HCT116 (cell line): ENCODE measurements at regions not wholly inside any gene's neighbourhood (a gene's known extent, or its start where the extent isn't known, plus 50 kb on each side); places are given as distances from the start of the nearest gene placed in this dataset.

Experiments used
- ATAC-seq: fragments of 200-7000 bp; cut with Tn5 transposase; 2 replicates; pipeline ENCODE4 v1.9.1; 2020; ENCODE audit warnings: mild to moderate bottlenecking, moderate library complexity
- BruUV-seq: library from RNA; stranded (reverse); fragments of 400-500 nt; replicated peaks from 2 replicates; lab custom pipeline; 2021; lab: Mats Ljungman, UMichigan
- CTCF ChIA-PET: fragments of 300-600 bp; sonication (Branson Sonifier 250); formaldehyde crosslinking; loops from one replicate; lab custom pipeline; 2021; ENCODE audit warnings: antibody characterized with exemption; lab: Charles Lee
- POLR2A ChIA-PET: fragments of 300-600, 350-600 bp; sonication (Branson Sonifier 250); formaldehyde crosslinking; loops from one replicate; lab custom pipeline; 2021; ENCODE audit warnings: antibody characterized with exemption; lab: Charles Lee
- RAD21 ChIA-PET, 2 experiments: fragments of 300-600 bp; sonication (Branson Sonifier 250); formaldehyde crosslinking; loops; one replicate each; lab custom pipeline; 2023; ENCODE audit warnings: low total read pairs in 2 of 2; ENCODE audit not compliant: uncharacterized antibody in 2 of 2, unreplicated experiment in 2 of 2, low non-redundant PET in 1 of 2; lab: Charles Lee
- DNase-seq: peaks from one replicate; pipeline ENCODE4 v3.0.0-alpha.2; 2010; ENCODE audit warnings: low read depth, low spot score
- H2AFZ ChIP-seq: fragments of 200-600 bp; shearing (Covaris generic), sonication (generic); 2 replicates; pipeline ENCODE4 v1.6.1; 2017; ENCODE audit warnings: low read depth, mixed run types, mixed read lengths, antibody characterized with exemption, low read length; ENCODE audit not compliant: poor library complexity, severe bottlenecking
- H3K27ac ChIP-seq: 2 replicates; pipeline ENCODE4 v1.5.1; 2012; ENCODE audit warnings: low read depth, low read length
- H3K27me3 ChIP-seq: fragments of 200-600 bp; sonication (generic); 2 replicates; pipeline ENCODE4 v1.6.1; 2016; ENCODE audit warnings: mixed run types, low read length, mixed read lengths; ENCODE audit not compliant: insufficient read depth
- H3K36me3 ChIP-seq, 2 experiments: fragments of 200-500 bp in 1 of 2; fragments of 200-600 bp in 1 of 2; sonication (Bioruptor generic) in 1 of 2; sonication (generic) in 1 of 2; 2 replicates each; pipeline versions ENCODE4 v1.5.1 to v1.6.1; 2014 to 2016; ENCODE audit warnings: low read length in 2 of 2, inconsistent platforms in 1 of 2, mixed read lengths in 1 of 2, mixed run types in 1 of 2; ENCODE audit not compliant: insufficient read depth in 2 of 2, control insufficient read depth in 1 of 2
- H3K4me1 ChIP-seq, 2 experiments: fragments of 200-600 bp in 1 of 2; sonication (generic) in 1 of 2; 2 replicates each; pipeline versions ENCODE4 v1.5.1 to v1.6.1; 2012 to 2017; ENCODE audit warnings: low read length in 2 of 2, inconsistent platforms in 1 of 2, mild to moderate bottlenecking in 1 of 2, mixed read lengths in 1 of 2, mixed run types in 1 of 2, moderate library complexity in 1 of 2; ENCODE audit not compliant: insufficient read depth in 2 of 2, control insufficient read depth in 1 of 2
- H3K4me2 ChIP-seq: fragments of 200-600 bp; sonication (generic); 2 replicates; pipeline ENCODE4 v1.6.1; 2017; ENCODE audit warnings: mixed run types, low read length, mixed read lengths
- H3K4me3 ChIP-seq, 2 experiments: fragments of 200-600 bp in 1 of 2; sonication (generic) in 1 of 2; replicated peaks in 1 of 2; 2 replicates each; pipeline ENCODE4 v1.5.1; 2011 to 2016; ENCODE audit warnings: low read length in 2 of 2, control low read depth in 1 of 2, low read depth in 1 of 2, mild to moderate bottlenecking in 1 of 2, mixed read lengths in 1 of 2, mixed run types in 1 of 2
- H3K79me2 ChIP-seq: fragments of 200-600 bp; sonication (generic); 2 replicates; pipeline ENCODE4 v1.6.1; 2017; ENCODE audit warnings: mild to moderate bottlenecking, mixed run types, low read length, moderate library complexity, mixed read lengths; ENCODE audit not compliant: insufficient read depth
- H3K9ac ChIP-seq: fragments of 200-600 bp; sonication (generic); 2 replicates; pipeline ENCODE4 v1.6.1; 2016; ENCODE audit warnings: low read length, mixed read lengths
- H3K9me2 ChIP-seq: fragments of 200-600 bp; sonication (generic), shearing (Covaris generic); 2 replicates; pipeline ENCODE4 v1.6.1; 2017; ENCODE audit warnings: mixed run types, mild to moderate bottlenecking, moderate library complexity; ENCODE audit not compliant: insufficient read depth
- H3K9me3 ChIP-seq, 2 experiments: fragments of 200-500 bp in 1 of 2; fragments of 200-600 bp in 1 of 2; sonication (Bioruptor generic) in 1 of 2; sonication (generic) in 1 of 2; 2 replicates each; pipeline ENCODE4 v1.6.1; 2014 to 2017; ENCODE audit warnings: low read length in 2 of 2, mixed read lengths in 2 of 2, inconsistent platforms in 1 of 2, low read depth in 1 of 2, mild to moderate bottlenecking in 1 of 2, mixed run types in 1 of 2, moderate library complexity in 1 of 2; ENCODE audit not compliant: control insufficient read depth in 1 of 2, insufficient read depth in 1 of 2
- H4K20me1 ChIP-seq: fragments of 200-600 bp; sonication (generic), shearing (Covaris generic); 2 replicates; pipeline ENCODE4 v1.6.1; 2017; ENCODE audit warnings: mixed run types, mild to moderate bottlenecking, moderate library complexity; ENCODE audit not compliant: insufficient read depth
- CBX3 ChIP-seq: IDR thresholded peaks from 2 replicates; pipeline ENCODE4 v1.6.1; 2012; ENCODE audit warnings: low read depth
- CEBPB ChIP-seq: IDR thresholded peaks from 2 replicates; pipeline ENCODE4 v1.6.1; 2012; ENCODE audit warnings: low read depth
- ELF1 ChIP-seq: IDR thresholded peaks from 2 replicates; pipeline ENCODE4 v1.6.1; 2012; ENCODE audit warnings: low read depth, borderline replicate concordance
- EZH2 ChIP-seq: fragments of 200-600 bp; sonication (generic); IDR thresholded peaks from 2 replicates; pipeline ENCODE4 v1.6.1; 2017; ENCODE audit warnings: antibody characterized with exemption, mixed run types
- EZH2phosphoT487 ChIP-seq: fragments of 200-600 bp; IDR thresholded peaks from 2 replicates; pipeline ENCODE4 v1.6.1; 2018; ENCODE audit warnings: antibody characterized with exemption, borderline replicate concordance
- FOSL1 ChIP-seq: IDR thresholded peaks from 2 replicates; pipeline ENCODE4 v1.6.1; 2012; ENCODE audit warnings: low read depth
- JUND ChIP-seq: IDR thresholded peaks from 2 replicates; pipeline ENCODE4 v1.6.1; 2012
- POLR2A ChIP-seq: IDR thresholded peaks from 2 replicates; pipeline ENCODE4 v1.7.0; 2011; ENCODE audit warnings: borderline replicate concordance; ENCODE audit not compliant: insufficient read depth, insufficient read length; ENCODE audit errors: extremely low read depth
- RAD21 ChIP-seq: IDR thresholded peaks from 2 replicates; pipeline ENCODE4 v1.6.1; 2012; ENCODE audit warnings: low read depth, mild to moderate bottlenecking
- SP1 ChIP-seq: IDR thresholded peaks from 2 replicates; pipeline ENCODE4 v1.6.1; 2012; ENCODE audit warnings: low read depth
- SRF ChIP-seq: IDR thresholded peaks from 2 replicates; pipeline ENCODE4 v1.6.1; 2012; ENCODE audit warnings: low read depth
- TCF7L2 ChIP-seq: IDR thresholded peaks from 2 replicates; pipeline ENCODE4 v1.7.0; 2011; ENCODE audit warnings: borderline replicate concordance, inconsistent platforms; ENCODE audit not compliant: insufficient read depth, insufficient read length; ENCODE audit errors: extremely low read depth
- YY1 ChIP-seq: IDR thresholded peaks from 2 replicates; pipeline ENCODE4 v1.6.1; 2011; ENCODE audit warnings: low read length, low read depth, moderate library complexity, mild to moderate bottlenecking; ENCODE audit not compliant: insufficient replicate concordance; ENCODE audit errors: extremely low read depth
- ZFX ChIP-seq: fragments of 450-650 bp; IDR thresholded peaks from 2 replicates; pipeline ENCODE4 v1.6.1; 2017
- intact Hi-C: fragments of 100-400 bp; cut with micrococcal nuclease; formaldehyde crosslinking; loops from 2 replicates; pipeline ENCODE4 v1.10.0; 2022
- TF ChIP-seq, protein P1 (sequence below): IDR thresholded peaks from 2 replicates; pipeline ENCODE4 v1.6.1; 2011; ENCODE audit warnings: mild to moderate bottlenecking, low read length, moderate library complexity; ENCODE audit not compliant: insufficient replicate concordance; ENCODE audit errors: extremely low read depth
- TF ChIP-seq, protein P2 (sequence below): IDR thresholded peaks from 2 replicates; pipeline ENCODE4 v1.6.1; 2012; ENCODE audit warnings: low read depth

DNA sequence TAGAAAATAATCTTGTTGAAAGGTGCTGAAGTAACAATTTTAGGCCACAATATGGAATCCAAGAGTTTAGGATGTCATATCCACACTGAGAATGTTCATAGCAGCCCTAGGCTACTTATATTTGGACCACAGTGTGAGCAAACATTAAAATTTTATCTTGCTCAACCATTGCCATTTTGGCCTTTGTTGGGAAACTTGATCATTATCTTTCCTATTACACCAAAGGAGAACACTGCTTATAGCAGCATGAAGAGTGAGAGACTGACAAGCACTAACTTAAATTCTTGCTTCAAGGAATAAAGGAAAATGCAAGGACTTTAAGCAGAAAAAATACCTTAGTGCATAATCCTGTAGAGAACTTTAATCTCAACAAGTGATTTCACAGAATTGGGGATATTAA is 86.3 kb upstream of the LRRTM4 start (continued):
- TF ChIP-seq, protein P1, sequence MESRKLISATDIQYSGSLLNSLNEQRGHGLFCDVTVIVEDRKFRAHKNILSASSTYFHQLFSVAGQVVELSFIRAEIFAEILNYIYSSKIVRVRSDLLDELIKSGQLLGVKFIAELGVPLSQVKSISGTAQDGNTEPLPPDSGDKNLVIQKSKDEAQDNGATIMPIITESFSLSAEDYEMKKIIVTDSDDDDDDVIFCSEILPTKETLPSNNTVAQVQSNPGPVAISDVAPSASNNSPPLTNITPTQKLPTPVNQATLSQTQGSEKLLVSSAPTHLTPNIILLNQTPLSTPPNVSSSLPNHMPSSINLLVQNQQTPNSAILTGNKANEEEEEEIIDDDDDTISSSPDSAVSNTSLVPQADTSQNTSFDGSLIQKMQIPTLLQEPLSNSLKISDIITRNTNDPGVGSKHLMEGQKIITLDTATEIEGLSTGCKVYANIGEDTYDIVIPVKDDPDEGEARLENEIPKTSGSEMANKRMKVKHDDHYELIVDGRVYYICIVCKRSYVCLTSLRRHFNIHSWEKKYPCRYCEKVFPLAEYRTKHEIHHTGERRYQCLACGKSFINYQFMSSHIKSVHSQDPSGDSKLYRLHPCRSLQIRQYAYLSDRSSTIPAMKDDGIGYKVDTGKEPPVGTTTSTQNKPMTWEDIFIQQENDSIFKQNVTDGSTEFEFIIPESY: no peak
- TF ChIP-seq RAD21: no peak
- no peak for TF ChIP-seq TCF7L2
- no peak for TF ChIP-seq JUND
- no peak for TF ChIP-seq POLR2A
- TF ChIP-seq ELF1: no peak
- no peak for TF ChIP-seq EZH2phosphoT487
- no peak for TF ChIP-seq CEBPB

DNA sequence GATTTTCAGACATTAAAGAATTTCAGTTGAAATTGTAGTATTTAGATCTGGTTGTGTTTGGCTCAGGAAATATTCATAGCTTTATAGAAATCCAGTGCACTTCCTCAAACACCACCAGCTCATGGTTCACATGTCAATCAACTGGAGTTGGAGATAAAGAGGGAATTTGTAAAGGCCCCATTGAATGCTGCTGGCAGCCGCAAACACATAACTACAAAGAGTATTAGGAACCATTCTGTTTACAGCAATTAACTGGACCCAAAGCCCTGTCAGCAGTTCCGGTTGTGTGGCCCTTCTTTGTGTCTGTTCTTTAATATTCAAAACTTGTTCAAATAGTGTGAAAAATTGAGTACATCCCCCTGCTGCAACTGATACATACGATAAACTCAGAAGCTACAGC is 107.4 kb upstream of the LRRTM4 start:
- ChIA-PET CTCF (no interaction called here), POLR2A (no interaction called here)

More for the DNA sequence above, 107.4 kb upstream of the LRRTM4 start:
- BruUV-seq: no TSS peak
- Histone ChIP-seq H3K4me1 (no peaks in the 10 kb centered on the region), H3K36me3 (no peaks in the 10 kb centered on the region), H3K27ac (no peak overlapping the region), H3K4me2 (no peak overlapping the region), H2AFZ (no peak overlapping the region), H3K9me2 (no peaks in the 10 kb centered on the region), H3K9me3 (peaks cover 3 to 11% of the 10 kb centered on the region in 2 experiments; a peak in 2 of 4 replicates), H3K27me3 (no peaks in the 10 kb centered on the region), H3K79me2 (no peaks in the 10 kb centered on the region), H3K4me3 (no peak overlapping the region), H4K20me1 (no peaks in the 10 kb centered on the region), H3K9ac (no peak overlapping the region)
- intact Hi-C loops: no loop called here
- ATAC-seq (no peak), DNase-seq (no peak)
- RAD21 ChIA-PET: no interaction called here
- TF ChIP-seq EZH2: no peak
- no peak for TF ChIP-seq CBX3
- no peak for TF ChIP-seq RAD21
- no peak for TF ChIP-seq YY1
- TF ChIP-seq TCF7L2: no peak
- TF ChIP-seq SRF: no peak
- TF ChIP-seq FOSL1: no peak
- no peak for TF ChIP-seq SP1
- TF ChIP-seq JUND: no peak
- TF ChIP-seq EZH2phosphoT487: no peak
- no peak for TF ChIP-seq CEBPB
- no peak for TF ChIP-seq ZFX
- TF ChIP-seq, protein P2, sequence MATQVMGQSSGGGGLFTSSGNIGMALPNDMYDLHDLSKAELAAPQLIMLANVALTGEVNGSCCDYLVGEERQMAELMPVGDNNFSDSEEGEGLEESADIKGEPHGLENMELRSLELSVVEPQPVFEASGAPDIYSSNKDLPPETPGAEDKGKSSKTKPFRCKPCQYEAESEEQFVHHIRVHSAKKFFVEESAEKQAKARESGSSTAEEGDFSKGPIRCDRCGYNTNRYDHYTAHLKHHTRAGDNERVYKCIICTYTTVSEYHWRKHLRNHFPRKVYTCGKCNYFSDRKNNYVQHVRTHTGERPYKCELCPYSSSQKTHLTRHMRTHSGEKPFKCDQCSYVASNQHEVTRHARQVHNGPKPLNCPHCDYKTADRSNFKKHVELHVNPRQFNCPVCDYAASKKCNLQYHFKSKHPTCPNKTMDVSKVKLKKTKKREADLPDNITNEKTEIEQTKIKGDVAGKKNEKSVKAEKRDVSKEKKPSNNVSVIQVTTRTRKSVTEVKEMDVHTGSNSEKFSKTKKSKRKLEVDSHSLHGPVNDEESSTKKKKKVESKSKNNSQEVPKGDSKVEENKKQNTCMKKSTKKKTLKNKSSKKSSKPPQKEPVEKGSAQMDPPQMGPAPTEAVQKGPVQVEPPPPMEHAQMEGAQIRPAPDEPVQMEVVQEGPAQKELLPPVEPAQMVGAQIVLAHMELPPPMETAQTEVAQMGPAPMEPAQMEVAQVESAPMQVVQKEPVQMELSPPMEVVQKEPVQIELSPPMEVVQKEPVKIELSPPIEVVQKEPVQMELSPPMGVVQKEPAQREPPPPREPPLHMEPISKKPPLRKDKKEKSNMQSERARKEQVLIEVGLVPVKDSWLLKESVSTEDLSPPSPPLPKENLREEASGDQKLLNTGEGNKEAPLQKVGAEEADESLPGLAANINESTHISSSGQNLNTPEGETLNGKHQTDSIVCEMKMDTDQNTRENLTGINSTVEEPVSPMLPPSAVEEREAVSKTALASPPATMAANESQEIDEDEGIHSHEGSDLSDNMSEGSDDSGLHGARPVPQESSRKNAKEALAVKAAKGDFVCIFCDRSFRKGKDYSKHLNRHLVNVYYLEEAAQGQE: no peak
